SK-N-SH treated with all-trans-retinoic acid at 6 μM for 48 hours (cell line): ENCODE measurements at regions not wholly inside any gene's neighbourhood (a gene's known extent, or its start where the extent isn't known, plus 50 kb on each side); places are given as distances from the start of the nearest gene placed in this dataset.

Experiments used
- BACH2 ChIP-seq: fragments of 250-450 bp; sonication (Bioruptor Pico); IDR thresholded peaks from 2 replicates; pipeline ENCODE4 v1.9.0; 2021; ENCODE audit warnings: mild to moderate bottlenecking, borderline replicate concordance
- PPARA ChIP-seq: fragments of 250-450 bp; sonication (Bioruptor Pico); IDR thresholded peaks from 2 replicates; pipeline ENCODE4 v1.5.0; 2020; ENCODE audit warnings: mild to moderate bottlenecking, borderline replicate concordance
- ZFP30 ChIP-seq: fragments of 450-650 bp; formaldehyde crosslinking; IDR thresholded peaks from 2 replicates; pipeline ENCODE4 v1.5.0; 2022; ENCODE audit warnings: mild to moderate bottlenecking, moderate library complexity
- ZNF565 ChIP-seq: fragments of 450-650 bp; formaldehyde crosslinking; conservative IDR thresholded peaks from 2 replicates; pipeline ENCODE4 v1.5.0; 2020; ENCODE audit warnings: low read depth, mild to moderate bottlenecking, moderate library complexity
- ZNF70 ChIP-seq: fragments of 450-650 bp; formaldehyde crosslinking; IDR thresholded peaks from 2 replicates; pipeline ENCODE4 v1.5.0; 2020; ENCODE audit warnings: mild to moderate bottlenecking, moderate library complexity
- TF ChIP-seq, protein P1 (sequence below): fragments of 250-450 bp; sonication (Bioruptor Pico); IDR thresholded peaks from 2 replicates; pipeline ENCODE4 v1.5.1; 2020; ENCODE audit warnings: low read depth, mild to moderate bottlenecking, moderate library complexity
- TF ChIP-seq, protein P2 (sequence below): fragments of 250-450 bp; sonication (Bioruptor Pico); IDR thresholded peaks from 2 replicates; pipeline ENCODE4 v1.8.0; 2020; ENCODE audit warnings: mild to moderate bottlenecking, moderate library complexity, borderline replicate concordance
- TF ChIP-seq, protein P3 (sequence below): fragments of 250-450 bp; sonication (Bioruptor Pico); IDR thresholded peaks from 2 replicates; pipeline ENCODE4 v1.5.1; 2021; ENCODE audit warnings: mild to moderate bottlenecking, moderate library complexity

DNA sequence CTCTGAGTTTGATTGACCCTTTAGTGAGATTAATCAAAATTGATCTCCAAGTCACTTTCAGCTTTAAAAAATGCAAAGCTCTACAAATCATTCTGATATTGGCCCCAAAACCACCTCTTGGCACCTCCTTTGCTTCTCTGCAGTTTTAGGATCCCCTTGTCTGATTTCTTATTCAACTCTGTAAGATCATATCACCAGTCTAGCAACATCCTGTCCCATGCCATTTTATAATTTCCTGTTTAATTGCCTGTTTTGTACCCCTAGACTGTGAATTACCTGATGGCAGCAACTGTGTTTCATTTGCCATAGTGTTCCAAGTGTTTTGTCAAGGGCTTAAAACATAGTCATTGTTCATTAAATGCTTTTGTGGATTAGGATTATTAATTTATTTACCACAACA is 406.3 kb upstream of the TRIB2 start:
- TF ChIP-seq, protein P1, sequence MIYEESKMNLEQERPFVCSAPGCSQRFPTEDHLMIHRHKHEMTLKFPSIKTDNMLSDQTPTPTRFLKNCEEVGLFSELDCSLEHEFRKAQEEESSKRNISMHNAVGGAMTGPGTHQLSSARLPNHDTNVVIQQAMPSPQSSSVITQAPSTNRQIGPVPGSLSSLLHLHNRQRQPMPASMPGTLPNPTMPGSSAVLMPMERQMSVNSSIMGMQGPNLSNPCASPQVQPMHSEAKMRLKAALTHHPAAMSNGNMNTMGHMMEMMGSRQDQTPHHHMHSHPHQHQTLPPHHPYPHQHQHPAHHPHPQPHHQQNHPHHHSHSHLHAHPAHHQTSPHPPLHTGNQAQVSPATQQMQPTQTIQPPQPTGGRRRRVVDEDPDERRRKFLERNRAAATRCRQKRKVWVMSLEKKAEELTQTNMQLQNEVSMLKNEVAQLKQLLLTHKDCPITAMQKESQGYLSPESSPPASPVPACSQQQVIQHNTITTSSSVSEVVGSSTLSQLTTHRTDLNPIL (CRISPR knock-in tag) = no peak
- no peak for TF ChIP-seq ZNF70
- no peak for TF ChIP-seq ZFP30 (CRISPR knock-in tag)
- TF ChIP-seq, protein P2, sequence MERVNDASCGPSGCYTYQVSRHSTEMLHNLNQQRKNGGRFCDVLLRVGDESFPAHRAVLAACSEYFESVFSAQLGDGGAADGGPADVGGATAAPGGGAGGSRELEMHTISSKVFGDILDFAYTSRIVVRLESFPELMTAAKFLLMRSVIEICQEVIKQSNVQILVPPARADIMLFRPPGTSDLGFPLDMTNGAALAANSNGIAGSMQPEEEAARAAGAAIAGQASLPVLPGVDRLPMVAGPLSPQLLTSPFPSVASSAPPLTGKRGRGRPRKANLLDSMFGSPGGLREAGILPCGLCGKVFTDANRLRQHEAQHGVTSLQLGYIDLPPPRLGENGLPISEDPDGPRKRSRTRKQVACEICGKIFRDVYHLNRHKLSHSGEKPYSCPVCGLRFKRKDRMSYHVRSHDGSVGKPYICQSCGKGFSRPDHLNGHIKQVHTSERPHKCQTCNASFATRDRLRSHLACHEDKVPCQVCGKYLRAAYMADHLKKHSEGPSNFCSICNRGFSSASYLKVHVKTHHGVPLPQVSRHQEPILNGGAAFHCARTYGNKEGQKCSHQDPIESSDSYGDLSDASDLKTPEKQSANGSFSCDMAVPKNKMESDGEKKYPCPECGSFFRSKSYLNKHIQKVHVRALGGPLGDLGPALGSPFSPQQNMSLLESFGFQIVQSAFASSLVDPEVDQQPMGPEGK (CRISPR knock-in tag) = no peak
- no peak for TF ChIP-seq PPARA
- no peak for TF ChIP-seq ZNF565 (CRISPR knock-in tag)
- TF ChIP-seq, protein P3, sequence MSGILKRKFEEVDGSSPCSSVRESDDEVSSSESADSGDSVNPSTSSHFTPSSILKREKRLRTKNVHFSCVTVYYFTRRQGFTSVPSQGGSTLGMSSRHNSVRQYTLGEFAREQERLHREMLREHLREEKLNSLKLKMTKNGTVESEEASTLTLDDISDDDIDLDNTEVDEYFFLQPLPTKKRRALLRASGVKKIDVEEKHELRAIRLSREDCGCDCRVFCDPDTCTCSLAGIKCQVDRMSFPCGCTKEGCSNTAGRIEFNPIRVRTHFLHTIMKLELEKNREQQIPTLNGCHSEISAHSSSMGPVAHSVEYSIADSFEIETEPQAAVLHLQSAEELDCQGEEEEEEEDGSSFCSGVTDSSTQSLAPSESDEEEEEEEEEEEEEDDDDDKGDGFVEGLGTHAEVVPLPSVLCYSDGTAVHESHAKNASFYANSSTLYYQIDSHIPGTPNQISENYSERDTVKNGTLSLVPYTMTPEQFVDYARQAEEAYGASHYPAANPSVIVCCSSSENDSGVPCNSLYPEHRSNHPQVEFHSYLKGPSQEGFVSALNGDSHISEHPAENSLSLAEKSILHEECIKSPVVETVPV (CRISPR knock-in tag) = no peak
- no peak for TF ChIP-seq BACH2
